OCI-LY1 (cell line): ENCODE measurements at regions not wholly inside any gene's neighbourhood (a gene's known extent, or its start where the extent isn't known, plus 50 kb on each side); places are given as distances from the start of the nearest gene placed in this dataset.

Source experiments
- CTCF ChIP-seq: fragments of 200-600 bp; sonication (generic), shearing (Covaris generic); IDR thresholded peaks from 2 replicates; pipeline ENCODE4 v1.5.1; 2017; ENCODE audit warnings: mild to moderate bottlenecking, antibody characterized with exemption, low read length, moderate library complexity, mixed read lengths
- EZH2 ChIP-seq: fragments of 200-600 bp; sonication (generic), shearing (Covaris generic); IDR thresholded peaks from 2 replicates; pipeline ENCODE4 v1.8.0; 2017; ENCODE audit warnings: borderline replicate concordance, mixed run types, mild to moderate bottlenecking, antibody characterized with exemption, low read length, moderate library complexity, mixed read lengths

GRCh38 chr1:60589916-60590315, 492.4 kb upstream of the NFIA start:
- no peak for TF ChIP-seq CTCF
- no peak for TF ChIP-seq EZH2
